Activated CD4-positive, alpha-beta T cell treated with anti-CD3 and anti-CD28 coated beads, Interleukin-2, Interleukin-6, amounts not matched to agents 100 ng/mL and 50 ng/mL, durations not matched to agents 16 hours and 8 hours (primary cell): ENCODE measurements at regions not wholly inside any gene's neighbourhood (a gene's known extent, or its start where the extent isn't known, plus 50 kb on each side); places are given as distances from the start of the nearest gene placed in this dataset.
"Not testable (repeated sequence)": the region's sequence is repeated elsewhere in the genome, so short reads cannot be mapped to it uniquely, and the experiment has no call there.

Source experiments
- DNase-seq: peaks from one replicate; pipeline ENCODE4 v3.0.0-alpha.2; 2020

GRCh38 chrX:128582036-128582435, 529.8 kb upstream of the ACTRT1 start:
- DNase-seq: no peak

- no peak for DNase-seq
These were observed 529.4 kb upstream of the ACTRT1 start for GRCh38 chrX:128581615-128582014.

- DNase-seq: no peak
These were observed 490.9 kb upstream of the ACTRT1 start for GRCh38 chrX:128543114-128543513.

- peak; percentile 16 for DNase-seq
These were observed 466.3 kb upstream of the ACTRT1 start for GRCh38 chrX:128518508-128518907.

- no peak for DNase-seq
These were observed 465.5 kb upstream of the ACTRT1 start for GRCh38 chrX:128517691-128518090.

GRCh38 chrX:128504496-128504895, 452.3 kb upstream of the ACTRT1 start:
- no peak for DNase-seq

DNA sequence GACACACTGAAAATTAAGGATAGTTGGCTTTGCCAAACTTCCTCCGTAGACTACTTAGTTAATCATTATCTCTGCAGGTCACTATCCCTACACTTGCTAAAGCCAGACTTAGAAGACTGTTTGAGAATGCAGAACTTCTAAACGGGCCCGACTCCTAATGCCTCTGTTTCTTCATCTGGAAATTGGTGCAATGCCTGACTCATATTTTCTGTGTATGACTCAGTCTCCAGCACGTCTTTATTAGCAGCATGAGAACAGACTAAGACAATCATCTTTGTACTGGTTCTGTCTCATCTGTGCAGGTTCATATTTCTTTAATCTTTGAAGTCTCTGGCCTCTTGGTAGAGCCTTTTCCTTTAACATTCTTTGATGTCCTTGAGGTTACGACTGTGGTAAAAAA, 411.9 kb upstream of the ACTRT1 start:
- no peak for DNase-seq

DNA sequence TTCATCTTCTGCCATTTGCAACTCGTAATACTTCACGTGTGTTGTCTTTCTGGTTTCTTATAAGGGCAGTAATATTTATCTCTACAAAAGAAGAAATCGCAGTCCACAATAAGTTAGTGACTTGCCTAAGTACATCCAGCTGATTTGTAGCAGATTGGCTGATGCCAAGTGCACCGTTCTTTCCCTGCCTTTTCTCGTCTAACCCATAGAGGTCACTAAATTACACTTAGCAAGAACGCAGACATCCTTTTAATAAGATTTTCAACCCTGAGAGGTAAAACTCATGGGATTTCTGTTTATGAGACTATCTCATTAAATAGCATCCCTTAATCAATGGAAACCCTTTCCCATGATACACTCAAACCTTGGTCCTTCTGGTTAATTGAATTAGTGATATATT, 408.6 kb upstream of the ACTRT1 start:
- peak; percentile 2 for DNase-seq

DNA sequence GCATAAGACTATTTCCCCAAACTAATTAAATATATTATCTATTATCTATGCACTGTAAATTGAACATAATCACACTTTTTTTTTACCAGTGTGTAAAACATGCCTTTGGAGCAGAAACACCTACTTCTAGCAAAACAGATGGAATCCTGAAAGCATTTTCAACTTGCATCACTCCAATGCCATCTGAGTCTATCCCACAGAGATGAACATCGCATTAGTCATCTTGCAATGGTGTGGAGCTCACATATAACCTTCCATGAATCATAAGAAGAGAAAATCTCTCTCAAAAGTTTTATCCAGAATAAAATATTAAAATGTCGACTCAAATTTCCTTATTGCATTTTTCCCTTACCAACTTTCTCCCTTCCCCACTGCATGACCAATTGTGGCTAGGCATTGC, 406.7 kb upstream of the ACTRT1 start:
- DNase-seq: no peak

DNA sequence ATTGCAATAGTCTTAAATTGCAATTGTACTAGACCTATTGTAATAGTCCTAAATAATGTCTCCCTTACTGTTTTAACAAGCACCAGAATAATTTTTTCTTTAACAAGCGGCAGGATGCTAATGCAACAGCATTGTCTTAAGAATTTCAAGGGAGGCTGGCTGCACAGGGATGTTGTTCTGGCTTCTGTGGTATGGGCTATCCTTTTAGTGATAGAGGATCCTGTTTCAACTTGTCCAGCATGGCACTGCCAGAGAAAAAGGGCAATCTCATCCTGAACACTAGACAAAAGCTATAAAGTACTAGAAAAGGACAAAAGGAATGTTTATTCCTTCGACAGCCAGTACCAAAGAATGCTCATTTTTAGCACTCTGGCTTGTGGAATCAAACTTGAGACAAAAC, 405.5 kb upstream of the ACTRT1 start:
- DNase-seq: no peak

DNA sequence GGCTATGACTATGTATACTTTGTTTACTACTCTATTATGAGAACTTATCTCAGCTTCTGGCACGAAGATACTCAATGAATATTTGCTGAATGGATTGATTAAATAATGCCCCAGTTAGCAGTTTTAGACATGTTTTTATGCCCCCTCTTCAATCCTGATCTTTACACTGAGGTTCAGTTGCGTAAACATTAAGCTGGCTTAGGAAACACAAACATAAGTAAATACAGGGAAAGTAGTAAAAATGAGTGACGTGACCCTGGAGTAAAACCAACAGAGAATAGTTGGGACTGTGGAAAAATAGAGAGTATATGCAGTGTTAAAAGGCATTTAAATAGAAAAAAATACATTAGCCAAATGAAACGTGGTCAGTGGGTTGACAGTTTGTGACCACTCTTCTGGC, 387.0 kb upstream of the ACTRT1 start:
- DNase-seq: no peak

DNA sequence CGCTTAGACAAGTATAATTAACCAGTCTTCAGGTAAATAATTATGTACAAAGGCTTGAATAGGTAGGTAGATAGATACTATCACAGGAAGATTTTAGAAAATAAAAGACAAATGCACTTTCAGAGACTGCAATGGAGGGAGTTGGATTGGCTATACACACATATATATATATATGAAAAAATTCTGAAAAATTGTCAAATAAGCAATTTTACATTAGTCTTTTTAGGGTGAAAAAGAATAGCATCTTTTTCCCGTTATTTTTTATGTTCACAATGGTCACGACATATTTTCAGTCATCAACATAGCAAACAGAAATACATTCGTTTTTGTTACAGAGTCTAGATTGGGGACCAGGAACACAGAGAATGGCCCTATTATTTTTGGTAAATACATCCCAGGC, 385.9 kb upstream of the ACTRT1 start:
- DNase-seq: no peak

GRCh38 chrX:128436397-128437103, 384.3 kb upstream of the ACTRT1 start:
- no peak for DNase-seq

- DNase-seq: no peak
These were observed 373.3 kb upstream of the ACTRT1 start for GRCh38 chrX:128425546-128425945.

GRCh38 chrX:128408842-128409241, 356.6 kb upstream of the ACTRT1 start:
- no peak for DNase-seq

DNA sequence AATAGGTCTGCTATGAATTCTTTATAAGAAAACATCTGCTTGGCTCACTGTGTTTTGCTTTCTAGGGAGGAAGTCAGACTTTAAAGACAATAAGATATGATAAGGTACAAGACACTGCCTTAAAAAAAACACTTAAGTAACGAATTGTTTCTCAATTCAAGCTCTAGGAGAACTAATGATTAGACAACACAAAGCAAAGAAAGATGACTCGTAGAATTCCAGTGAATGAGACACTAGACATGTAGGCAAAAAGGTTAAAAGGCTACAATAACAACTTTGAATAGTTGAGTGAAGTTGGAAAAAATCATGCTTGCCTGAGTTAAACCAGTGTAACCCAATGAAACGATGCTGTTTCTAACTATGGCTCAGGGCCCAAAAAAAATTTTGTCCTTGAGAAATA, 344.4 kb upstream of the ACTRT1 start:
- DNase-seq: no peak

DNA sequence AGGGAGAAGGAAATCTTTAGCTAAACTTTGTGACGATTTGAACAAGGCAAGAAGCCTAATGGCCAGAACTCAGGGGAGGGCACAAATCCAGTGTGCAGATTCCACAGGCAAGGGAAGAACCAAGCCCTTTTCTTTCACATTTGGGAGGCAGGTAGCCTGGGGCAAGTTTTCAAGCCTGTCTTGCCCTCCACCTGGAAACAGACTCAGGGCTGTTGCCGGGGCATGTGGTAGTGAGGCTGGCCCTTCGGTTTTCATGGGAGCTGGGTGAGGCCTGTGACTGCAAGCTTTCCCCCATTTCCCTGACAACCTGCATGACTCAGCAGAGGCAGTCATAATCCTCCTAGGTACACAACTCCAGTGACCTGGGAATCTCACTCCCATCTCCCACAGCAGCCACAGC, 331.6 kb upstream of the ACTRT1 start:
- not testable (repeated sequence) for DNase-seq

GRCh38 chrX:128365492-128365891, 313.3 kb upstream of the ACTRT1 start:
- no peak for DNase-seq

GRCh38 chrX:128335671-128336070, 283.5 kb upstream of the ACTRT1 start:
- no peak for DNase-seq

GRCh38 chrX:128334821-128335220, 282.6 kb upstream of the ACTRT1 start:
- no peak for DNase-seq

DNA sequence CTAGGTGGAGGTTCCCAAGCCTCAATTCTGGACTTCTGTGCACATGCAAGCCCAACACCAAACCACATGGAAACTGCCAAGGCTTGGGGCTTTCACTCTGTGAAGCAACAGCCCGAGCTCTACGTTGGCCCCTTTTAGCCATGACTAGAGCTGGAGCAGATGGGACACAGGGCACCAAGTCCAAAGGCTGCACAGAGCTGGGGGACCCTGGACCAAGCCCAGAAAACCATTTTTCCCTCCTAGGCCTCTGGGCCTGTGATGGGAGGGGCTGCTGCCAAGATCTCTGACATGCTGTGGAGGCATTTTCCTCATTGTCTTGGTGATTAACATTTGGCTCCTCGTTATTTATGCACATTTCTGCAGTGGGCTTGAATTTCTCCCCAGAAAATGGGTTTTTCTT, 258.7 kb upstream of the ACTRT1 start:
- DNase-seq: no peak

DNA sequence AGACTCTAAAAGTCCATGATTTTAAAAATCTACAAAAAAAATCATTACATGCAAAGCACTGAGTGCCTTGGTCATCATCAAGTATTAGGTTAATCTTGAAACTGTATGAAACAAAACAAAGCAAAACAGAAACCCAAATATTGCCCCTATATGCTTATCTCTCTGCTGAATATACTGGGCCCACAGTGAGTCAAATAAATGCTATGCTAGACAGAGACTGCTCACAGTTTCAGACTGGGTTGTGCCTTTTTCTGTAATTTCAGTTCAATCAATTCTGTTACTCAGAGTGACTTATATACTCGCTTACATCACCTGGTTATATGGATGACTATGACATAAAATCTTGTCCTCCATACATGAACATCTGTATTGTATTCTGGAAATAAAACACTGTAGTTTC, 257.1 kb upstream of the ACTRT1 start:
- no peak for DNase-seq

- DNase-seq: no peak
These were observed 242.0 kb upstream of the ACTRT1 start for GRCh38 chrX:128294198-128294597.

- no peak for DNase-seq
These were observed 235.5 kb upstream of the ACTRT1 start for GRCh38 chrX:128287693-128288092.

DNA sequence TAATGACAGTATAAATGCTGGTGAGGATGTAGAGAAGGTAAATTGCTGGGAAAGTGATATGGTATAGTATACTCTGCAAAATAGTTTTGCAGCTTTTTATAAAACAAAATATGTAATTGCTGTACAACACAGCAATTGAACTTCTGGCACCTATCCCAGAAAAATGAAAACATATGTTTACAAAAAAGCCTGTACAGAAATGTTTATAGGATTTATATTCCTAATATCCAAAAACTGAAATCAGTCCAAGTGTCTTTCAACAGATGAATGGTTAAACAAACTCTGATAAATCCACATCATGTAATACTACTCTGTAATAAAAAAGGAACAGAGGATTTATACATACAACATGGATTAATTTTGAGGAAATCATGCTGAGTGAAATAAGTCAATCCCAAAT, 198.4 kb upstream of the ACTRT1 start:
- no peak for DNase-seq

- no peak for DNase-seq
These were observed 164.2 kb upstream of the ACTRT1 start for GRCh38 chrX:128216364-128216763.
